Tibial artery (tissue), 4 donors: ENCODE measurements at regions not wholly inside any gene's neighbourhood (a gene's known extent, or its start where the extent isn't known, plus 50 kb on each side); places are given as distances from the start of the nearest gene placed in this dataset.

Experiments used
- DNase-seq, 2 donors: peaks; one replicate each; pipeline ENCODE4 v3.0.0-alpha.2; 2019
- H3K27ac ChIP-seq, 2 donors: fragments of 200-600 bp; sonication (generic) in 1 of 2; 1 replicate in 1 of 2; 2 replicates in 1 of 2; pipeline ENCODE4 v1.5.1; 2018 to 2019; ENCODE audit warnings: mild to moderate bottlenecking in 1 of 2
- H3K27me3 ChIP-seq, 2 donors: fragments of 200-600 bp; sonication (generic) in 1 of 2; one replicate each; pipeline versions ENCODE4 v1.5.1 to v1.6.0; 2016 to 2019
- H3K36me3 ChIP-seq, 3 donors: fragments of 200-600 bp; sonication (generic) in 2 of 3; one replicate each; pipeline ENCODE4 v1.5.1; 2016 to 2019; ENCODE audit warnings: mild to moderate bottlenecking in 2 of 3
- H3K4me1 ChIP-seq, 4 donors: fragments of 200-600 bp; sonication (generic) in 2 of 4; 1 replicate in 3 of 4; 2 replicates in 1 of 4; pipeline ENCODE4 v1.5.1; 2016 to 2019
- H3K4me3 ChIP-seq, 2 donors: fragments of 200-600 bp; sonication (generic) in 1 of 2; 1 replicate in 1 of 2; 2 replicates in 1 of 2; pipeline ENCODE4 v1.5.1; 2018 to 2019; ENCODE audit warnings: mild to moderate bottlenecking in 2 of 2
- H3K9me3 ChIP-seq, 3 donors: fragments of 200-600 bp; sonication (generic) in 1 of 3; one replicate each; pipeline ENCODE4 v1.5.1; 2016 to 2019
- intact Hi-C: fragments of 100-400 bp; cut with DNase I; formaldehyde crosslinking; loops from one replicate; pipeline ENCODE4 v1.15.0; 2023; ENCODE audit warnings: low total_unique reads
- TF ChIP-seq, protein P1 (sequence below), 2 experiments: fragments of 200-600 bp in 1 of 2; fragments of 450-650 bp in 1 of 2; IDR thresholded peaks; one replicate each; pipeline ENCODE4 v1.5.1; 2017 to 2019; ENCODE audit warnings: antibody characterized with exemption in 2 of 2, mild to moderate bottlenecking in 1 of 2, moderate library complexity in 1 of 2

DNA sequence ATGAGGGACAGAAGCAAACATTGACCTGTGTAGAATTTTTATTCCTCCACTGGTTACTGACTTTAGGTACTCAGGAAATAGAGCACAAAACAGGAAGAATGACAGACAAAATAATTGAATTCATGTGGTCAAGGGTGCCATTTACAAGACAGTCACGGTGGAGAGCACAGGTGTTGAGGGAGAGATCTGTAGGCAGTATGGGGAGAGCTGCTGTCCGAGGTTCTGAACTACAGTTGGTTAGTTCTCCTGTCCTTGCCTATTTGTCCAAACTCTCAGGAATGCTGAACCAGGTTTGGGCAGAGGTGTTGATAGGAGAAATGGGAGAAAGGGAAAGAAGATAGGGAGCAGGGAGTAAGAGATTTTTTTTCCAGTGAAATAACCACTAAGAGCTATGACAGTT is 178.5 kb upstream of the ZBTB20 start:
- no peak overlapping the region for H3K4me3 ChIP-seq
- no peaks in the 10 kb centered on the region for H3K9me3 ChIP-seq
- no peaks in the 10 kb centered on the region for H3K27me3 ChIP-seq
- no peak overlapping the region for H3K27ac ChIP-seq
- intact Hi-C loops, result no loop called here
- TF ChIP-seq, protein P1, sequence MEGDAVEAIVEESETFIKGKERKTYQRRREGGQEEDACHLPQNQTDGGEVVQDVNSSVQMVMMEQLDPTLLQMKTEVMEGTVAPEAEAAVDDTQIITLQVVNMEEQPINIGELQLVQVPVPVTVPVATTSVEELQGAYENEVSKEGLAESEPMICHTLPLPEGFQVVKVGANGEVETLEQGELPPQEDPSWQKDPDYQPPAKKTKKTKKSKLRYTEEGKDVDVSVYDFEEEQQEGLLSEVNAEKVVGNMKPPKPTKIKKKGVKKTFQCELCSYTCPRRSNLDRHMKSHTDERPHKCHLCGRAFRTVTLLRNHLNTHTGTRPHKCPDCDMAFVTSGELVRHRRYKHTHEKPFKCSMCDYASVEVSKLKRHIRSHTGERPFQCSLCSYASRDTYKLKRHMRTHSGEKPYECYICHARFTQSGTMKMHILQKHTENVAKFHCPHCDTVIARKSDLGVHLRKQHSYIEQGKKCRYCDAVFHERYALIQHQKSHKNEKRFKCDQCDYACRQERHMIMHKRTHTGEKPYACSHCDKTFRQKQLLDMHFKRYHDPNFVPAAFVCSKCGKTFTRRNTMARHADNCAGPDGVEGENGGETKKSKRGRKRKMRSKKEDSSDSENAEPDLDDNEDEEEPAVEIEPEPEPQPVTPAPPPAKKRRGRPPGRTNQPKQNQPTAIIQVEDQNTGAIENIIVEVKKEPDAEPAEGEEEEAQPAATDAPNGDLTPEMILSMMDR (IDR thresholded peaks at IDR 0.05), result no peak
- H3K4me1 ChIP-seq, result no peaks in the 10 kb centered on the region
- DNase-seq, result no peak
- H3K36me3 ChIP-seq, result no peaks in the 10 kb centered on the region

DNA sequence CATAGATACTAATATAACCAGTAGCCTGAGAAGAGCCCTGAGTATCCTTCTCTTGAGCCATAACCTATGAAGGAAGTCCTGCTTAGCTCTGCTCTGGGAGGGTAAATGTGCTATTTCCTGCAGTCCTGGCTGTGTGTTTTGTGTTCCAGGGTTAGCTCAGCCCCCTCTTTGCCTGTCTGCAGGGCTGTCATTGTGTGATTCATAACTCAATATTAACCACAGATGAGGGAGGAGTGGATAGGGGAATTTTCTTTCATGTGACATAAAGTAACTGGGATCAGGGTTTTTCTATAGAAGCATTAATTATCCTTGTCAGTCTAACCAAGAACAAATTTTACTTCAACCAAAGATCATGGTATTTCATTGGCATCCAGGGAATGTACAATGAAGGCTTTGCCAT is 183.3 kb upstream of the ZBTB20 start:
- no peak overlapping the region for H3K27ac ChIP-seq
- no peak overlapping the region for H3K4me3 ChIP-seq
- intact Hi-C loops, result no loop called here
- no peak for DNase-seq
- H3K27me3 ChIP-seq, result no peaks in the 10 kb centered on the region
- no peaks in the 10 kb centered on the region for H3K9me3 ChIP-seq
- TF ChIP-seq, protein P1 (IDR thresholded peaks at IDR 0.05), result no peak
- H3K4me1 ChIP-seq, result no peaks in the 10 kb centered on the region
- H3K36me3 ChIP-seq, result no peaks in the 10 kb centered on the region

DNA sequence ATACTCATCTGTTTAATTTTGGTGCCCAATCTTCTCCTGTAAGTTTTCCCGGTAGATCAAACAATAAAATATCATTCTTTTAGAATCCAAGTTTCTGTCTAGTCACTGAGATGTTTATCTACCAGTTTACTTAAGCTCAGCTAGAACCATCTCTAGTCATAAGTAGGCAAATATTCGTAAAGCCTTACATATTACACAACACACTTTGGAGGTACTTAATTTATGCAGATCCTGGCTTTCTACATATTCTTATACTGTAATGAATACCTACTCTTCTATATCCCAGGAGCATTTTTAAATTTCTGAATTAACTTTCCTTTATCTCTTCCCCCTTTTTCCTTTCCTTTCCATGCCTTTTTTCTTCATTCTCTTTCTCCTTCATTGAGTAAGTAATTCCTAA is 185.9 kb upstream of the ZBTB20 start:
- no peaks in the 10 kb centered on the region for H3K36me3 ChIP-seq
- intact Hi-C loops, result no loop called here
- no peaks in the 10 kb centered on the region for H3K4me1 ChIP-seq
- TF ChIP-seq, protein P1 (IDR thresholded peaks at IDR 0.05), result no peak
- H3K27ac ChIP-seq, result no peak overlapping the region
- DNase-seq, result no peak
- H3K9me3 ChIP-seq, result no peaks in the 10 kb centered on the region
- no peaks in the 10 kb centered on the region for H3K27me3 ChIP-seq
- H3K4me3 ChIP-seq, result no peak overlapping the region

DNA sequence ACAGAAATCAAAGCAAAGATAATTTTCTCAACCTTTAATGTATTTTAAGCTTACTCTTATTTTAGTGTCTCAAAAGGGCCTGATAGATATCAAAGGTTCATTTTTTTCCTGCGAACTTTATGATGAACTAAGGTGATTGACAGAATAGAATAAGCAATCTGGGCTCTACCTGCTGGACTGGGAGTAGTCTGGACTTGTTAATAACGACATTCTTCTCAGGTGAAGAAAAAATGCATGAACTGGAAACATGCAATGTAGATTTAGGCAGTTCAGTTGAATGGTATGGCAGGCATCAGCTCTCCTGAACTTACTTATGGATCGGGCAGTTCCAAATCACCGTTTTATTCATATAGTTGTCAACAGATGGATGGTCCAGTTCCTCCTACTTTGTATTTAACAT is 189.7 kb upstream of the ZBTB20 start:
- H3K9me3 ChIP-seq, result no peaks in the 10 kb centered on the region
- H3K27ac ChIP-seq, result no peak overlapping the region
- H3K27me3 ChIP-seq, result no peaks in the 10 kb centered on the region
- H3K4me1 ChIP-seq, result no peaks in the 10 kb centered on the region
- TF ChIP-seq, protein P1 (IDR thresholded peaks at IDR 0.05), result no peak
- intact Hi-C loops, result no loop called here
- H3K4me3 ChIP-seq, result no peak overlapping the region
- no peaks in the 10 kb centered on the region for H3K36me3 ChIP-seq
- no peak for DNase-seq

DNA sequence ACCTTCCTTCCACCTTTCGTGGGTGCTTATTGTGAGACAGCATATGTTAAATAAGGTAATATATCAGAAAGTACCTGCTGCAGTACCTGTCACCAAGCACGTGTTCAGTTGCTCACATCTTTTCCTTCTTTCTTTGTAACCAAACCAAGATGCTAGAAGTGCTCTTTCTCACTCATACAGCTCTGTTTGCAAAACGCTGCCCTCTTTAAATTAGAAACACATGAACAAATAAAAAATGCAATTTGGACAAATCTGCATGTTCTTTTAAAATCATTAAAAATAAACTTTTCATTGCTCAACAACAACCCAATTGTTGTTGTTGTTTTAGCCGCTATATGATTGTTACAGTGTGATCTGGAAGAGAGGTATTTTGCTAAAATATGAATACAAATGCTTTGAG is 193.5 kb upstream of the ZBTB20 start:
- Histone ChIP-seq H3K27ac (no peak overlapping the region), H3K9me3 (no peaks in the 10 kb centered on the region), H3K36me3 (no peaks in the 10 kb centered on the region), H3K27me3 (no peaks in the 10 kb centered on the region), H3K4me3 (no peak overlapping the region), H3K4me1 (no peaks in the 10 kb centered on the region)
- no peak for DNase-seq
- TF ChIP-seq, protein P1 (IDR thresholded peaks at IDR 0.05), result no peak
- intact Hi-C loops, result no loop called here

DNA sequence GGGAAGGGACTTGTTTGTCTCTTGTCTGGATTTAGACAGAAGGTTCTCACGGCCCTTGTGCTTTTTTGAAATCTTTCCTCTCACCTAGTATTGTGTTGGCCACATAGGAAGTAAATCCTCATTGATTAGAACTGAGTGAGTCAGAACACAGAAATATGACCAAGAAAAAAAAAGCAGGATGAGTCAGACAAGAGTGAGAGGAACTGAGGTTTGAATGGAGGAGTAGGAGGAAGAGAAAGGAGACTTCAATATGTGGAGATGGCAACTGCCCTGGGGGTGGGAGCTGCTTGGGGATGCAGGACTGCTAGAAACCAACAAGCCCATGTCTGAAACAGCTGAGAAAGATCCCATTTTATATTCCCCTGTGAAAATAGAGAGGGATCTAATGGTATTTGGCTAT is 194.1 kb upstream of the ZBTB20 start:
- Histone ChIP-seq H3K27ac (no peak overlapping the region), H3K9me3 (no peaks in the 10 kb centered on the region), H3K27me3 (no peaks in the 10 kb centered on the region), H3K4me3 (no peak overlapping the region), H3K36me3 (no peaks in the 10 kb centered on the region), H3K4me1 (no peaks in the 10 kb centered on the region)
- DNase-seq, result no peak
- TF ChIP-seq, protein P1 (IDR thresholded peaks at IDR 0.05), result no peak
- intact Hi-C loops, result no loop called here
